ENCODE measurements at regions not wholly inside any gene's neighbourhood (a gene's known extent, or its start where the extent isn't known, plus 50 kb on each side); places are given as distances from the start of the nearest gene placed in this dataset.
"Not testable (repeated sequence)": the region's sequence is repeated elsewhere in the genome, so short reads cannot be mapped to it uniquely, and the experiment has no call there.

DNA sequence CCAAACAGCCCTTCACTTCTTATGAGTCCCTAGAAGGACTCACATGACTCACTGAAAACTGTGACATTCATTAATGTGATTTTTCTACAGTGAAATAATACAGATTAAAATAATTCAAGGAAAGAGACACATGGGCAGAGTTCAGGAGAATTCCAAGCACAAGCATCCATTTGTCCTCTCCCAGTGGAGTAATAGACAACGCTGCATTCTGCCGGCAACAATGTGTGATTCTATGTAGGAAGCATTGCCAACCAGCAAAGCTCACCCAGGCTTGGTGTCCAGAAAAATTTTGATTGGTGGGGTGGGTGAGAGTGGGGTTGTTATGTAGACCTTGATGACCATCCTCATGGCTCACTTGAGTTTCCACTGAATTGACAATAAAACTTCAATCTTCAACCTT, 123.9 kb downstream of the VPREB1 start (continued):
- no peak for TF ChIP-seq FOXA2 (IDR thresholded peaks at IDR 0.05)
- no peak for TF ChIP-seq RXRA (IDR thresholded peaks at IDR 0.05)
- TF ChIP-seq, protein P1, sequence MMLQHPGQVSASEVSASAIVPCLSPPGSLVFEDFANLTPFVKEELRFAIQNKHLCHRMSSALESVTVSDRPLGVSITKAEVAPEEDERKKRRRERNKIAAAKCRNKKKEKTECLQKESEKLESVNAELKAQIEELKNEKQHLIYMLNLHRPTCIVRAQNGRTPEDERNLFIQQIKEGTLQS (IDR thresholded peaks at IDR 0.05): no peak
- TF ChIP-seq HNF4A (conservative IDR thresholded peaks at IDR 0.05): no peak

DNA sequence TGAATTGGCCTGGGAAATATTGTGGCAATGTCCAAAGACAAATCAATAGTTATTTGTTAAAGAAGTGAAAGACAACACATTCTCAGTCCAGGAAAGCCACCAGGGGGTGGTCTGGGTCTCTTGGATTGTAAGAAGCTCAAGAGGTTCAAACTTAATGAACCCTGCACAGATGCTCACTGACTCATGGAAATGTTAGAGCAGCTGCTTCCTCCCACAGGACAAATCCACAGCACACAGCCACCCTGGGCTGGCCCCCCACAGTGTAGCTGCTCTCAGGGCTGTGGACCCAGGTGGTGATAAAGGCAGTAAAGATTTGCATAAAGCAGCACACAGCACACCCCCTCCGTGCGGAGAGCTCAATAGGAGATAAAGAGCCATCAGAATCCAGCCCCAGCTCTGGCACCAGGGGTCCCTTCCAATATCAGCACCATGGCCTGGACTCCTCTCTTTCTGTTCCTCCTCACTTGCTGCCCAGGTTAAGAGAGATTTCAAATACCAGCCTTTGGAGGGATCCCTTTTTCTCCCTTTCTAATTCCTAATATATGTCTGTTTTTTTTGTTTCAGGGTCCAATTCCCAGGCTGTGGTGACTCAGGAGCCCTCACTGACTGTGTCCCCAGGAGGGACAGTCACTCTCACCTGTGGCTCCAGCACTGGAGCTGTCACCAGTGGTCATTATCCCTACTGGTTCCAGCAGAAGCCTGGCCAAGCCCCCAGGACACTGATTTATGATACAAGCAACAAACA, 124.8 kb downstream of the VPREB1 start:
- not testable (repeated sequence) for H3K9me3 ChIP-seq (ENCODE audit: control insufficient read depth in 4 of 4, low read length in 3 of 4); H3K27ac ChIP-seq (ENCODE audit: low read depth in 1 of 2, low read length in 2 of 2); DNase-seq (ENCODE audit: low spot score); H3K36me3 ChIP-seq (ENCODE audit: control insufficient read depth in 4 of 4, insufficient read depth in 3 of 4, low read depth in 1 of 4, low read length in 3 of 4); H3K9ac ChIP-seq (ENCODE audit: low read depth in 1 of 2, low read length in 2 of 2); H3K4me3 ChIP-seq (ENCODE audit: low read depth in 1 of 3, low read length in 3 of 3); H3K4me1 ChIP-seq (ENCODE audit: control insufficient read depth in 4 of 4, insufficient read depth in 4 of 4, low read length in 3 of 4); H3K27me3 ChIP-seq (ENCODE audit: control insufficient read depth in 4 of 4, insufficient read depth in 4 of 4, low read length in 3 of 4)
- 54% methylated on average over 2 of the region's 2 CpGs for WGBS

DNA sequence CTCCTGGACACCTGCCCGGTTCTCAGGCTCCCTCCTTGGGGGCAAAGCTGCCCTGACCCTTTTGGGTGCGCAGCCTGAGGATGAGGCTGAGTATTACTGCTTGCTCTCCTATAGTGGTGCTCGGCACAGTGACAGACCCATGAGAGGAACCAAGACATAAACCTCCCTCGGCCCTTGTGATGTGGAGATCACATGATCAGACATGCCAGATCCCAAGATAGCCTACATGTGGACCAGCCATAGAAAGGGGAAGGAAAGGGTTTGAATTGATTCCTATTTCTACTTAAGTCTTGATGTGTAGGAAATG, 125.3 kb downstream of the VPREB1 start:
- Histone ChIP-seq H3K9ac (ENCODE audit: low read depth in 1 of 2, low read length in 2 of 2) (no peak overlapping the region), H3K4me3 (ENCODE audit: low read depth in 1 of 3, low read length in 3 of 3) (no peak overlapping the region), H3K36me3 (ENCODE audit: control insufficient read depth in 4 of 4, insufficient read depth in 3 of 4, low read depth in 1 of 4, low read length in 3 of 4) (no peaks in the 10 kb centered on the region), H3K27me3 (ENCODE audit: control insufficient read depth in 4 of 4, insufficient read depth in 4 of 4, low read length in 3 of 4) (peaks cover 0 to 2% (median 0%) of the 10 kb centered on the region in 4 donors), H3K4me1 (ENCODE audit: control insufficient read depth in 4 of 4, insufficient read depth in 4 of 4, low read length in 3 of 4) (no peaks in the 10 kb centered on the region), H3K27ac (ENCODE audit: low read depth in 1 of 2, low read length in 2 of 2) (no peak overlapping the region), H3K9me3 (ENCODE audit: control insufficient read depth in 4 of 4, low read length in 3 of 4) (no peaks in the 10 kb centered on the region)
- no peak for TF ChIP-seq RAD21 (IDR thresholded peaks at IDR 0.05)
- no peak for TF ChIP-seq HNF4A (conservative IDR thresholded peaks at IDR 0.05)
- no peak for TF ChIP-seq SP1 (IDR thresholded peaks at IDR 0.05)
- TF ChIP-seq, protein P2, sequence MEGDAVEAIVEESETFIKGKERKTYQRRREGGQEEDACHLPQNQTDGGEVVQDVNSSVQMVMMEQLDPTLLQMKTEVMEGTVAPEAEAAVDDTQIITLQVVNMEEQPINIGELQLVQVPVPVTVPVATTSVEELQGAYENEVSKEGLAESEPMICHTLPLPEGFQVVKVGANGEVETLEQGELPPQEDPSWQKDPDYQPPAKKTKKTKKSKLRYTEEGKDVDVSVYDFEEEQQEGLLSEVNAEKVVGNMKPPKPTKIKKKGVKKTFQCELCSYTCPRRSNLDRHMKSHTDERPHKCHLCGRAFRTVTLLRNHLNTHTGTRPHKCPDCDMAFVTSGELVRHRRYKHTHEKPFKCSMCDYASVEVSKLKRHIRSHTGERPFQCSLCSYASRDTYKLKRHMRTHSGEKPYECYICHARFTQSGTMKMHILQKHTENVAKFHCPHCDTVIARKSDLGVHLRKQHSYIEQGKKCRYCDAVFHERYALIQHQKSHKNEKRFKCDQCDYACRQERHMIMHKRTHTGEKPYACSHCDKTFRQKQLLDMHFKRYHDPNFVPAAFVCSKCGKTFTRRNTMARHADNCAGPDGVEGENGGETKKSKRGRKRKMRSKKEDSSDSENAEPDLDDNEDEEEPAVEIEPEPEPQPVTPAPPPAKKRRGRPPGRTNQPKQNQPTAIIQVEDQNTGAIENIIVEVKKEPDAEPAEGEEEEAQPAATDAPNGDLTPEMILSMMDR (IDR thresholded peaks at IDR 0.05; ENCODE audit: low read depth, low read length, missing input control): no peak
- TF ChIP-seq, protein P3, sequence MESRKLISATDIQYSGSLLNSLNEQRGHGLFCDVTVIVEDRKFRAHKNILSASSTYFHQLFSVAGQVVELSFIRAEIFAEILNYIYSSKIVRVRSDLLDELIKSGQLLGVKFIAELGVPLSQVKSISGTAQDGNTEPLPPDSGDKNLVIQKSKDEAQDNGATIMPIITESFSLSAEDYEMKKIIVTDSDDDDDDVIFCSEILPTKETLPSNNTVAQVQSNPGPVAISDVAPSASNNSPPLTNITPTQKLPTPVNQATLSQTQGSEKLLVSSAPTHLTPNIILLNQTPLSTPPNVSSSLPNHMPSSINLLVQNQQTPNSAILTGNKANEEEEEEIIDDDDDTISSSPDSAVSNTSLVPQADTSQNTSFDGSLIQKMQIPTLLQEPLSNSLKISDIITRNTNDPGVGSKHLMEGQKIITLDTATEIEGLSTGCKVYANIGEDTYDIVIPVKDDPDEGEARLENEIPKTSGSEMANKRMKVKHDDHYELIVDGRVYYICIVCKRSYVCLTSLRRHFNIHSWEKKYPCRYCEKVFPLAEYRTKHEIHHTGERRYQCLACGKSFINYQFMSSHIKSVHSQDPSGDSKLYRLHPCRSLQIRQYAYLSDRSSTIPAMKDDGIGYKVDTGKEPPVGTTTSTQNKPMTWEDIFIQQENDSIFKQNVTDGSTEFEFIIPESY (IDR thresholded peaks at IDR 0.05): no peak
- no peak for TF ChIP-seq TAF1 (conservative IDR thresholded peaks at IDR 0.05)
- no peak for TF ChIP-seq HNF4G (IDR thresholded peaks at IDR 0.05)
- no peak for TF ChIP-seq EGR1 (IDR thresholded peaks at IDR 0.05; ENCODE audit: low read depth in 2 of 2)
- TF ChIP-seq YY1 (IDR thresholded peaks at IDR 0.05): no peak
- 74% methylated on average over 4 of the region's 4 CpGs for WGBS
- DNase-seq (ENCODE audit: low spot score): no peak

DNA sequence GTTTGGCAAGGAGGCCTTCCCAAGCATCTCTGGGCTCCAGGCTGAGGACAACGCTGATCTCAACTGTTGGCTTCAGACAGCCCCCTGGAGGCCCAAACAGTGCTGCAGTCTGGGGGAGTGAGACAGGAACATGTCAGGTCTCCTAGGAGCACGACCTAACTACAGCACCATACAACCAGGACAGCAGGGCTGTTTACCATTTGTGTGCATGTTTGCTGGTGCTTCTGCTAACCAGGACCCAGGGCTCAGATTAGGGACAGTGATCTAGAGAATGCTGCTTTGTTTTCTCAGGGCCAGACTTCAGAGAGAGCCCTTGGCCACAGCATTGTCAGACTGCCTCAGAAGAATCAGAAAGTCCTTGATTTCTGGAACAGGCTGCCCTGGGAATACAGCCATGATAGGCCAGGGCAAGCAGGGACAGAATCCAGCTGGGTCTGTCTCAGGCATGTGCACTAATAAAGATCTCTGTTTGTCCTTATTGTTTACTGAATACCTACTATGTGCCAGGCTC, 126.5 kb downstream of the VPREB1 start:
- Histone ChIP-seq H3K36me3 (ENCODE audit: control insufficient read depth in 4 of 4, insufficient read depth in 3 of 4, low read depth in 1 of 4, low read length in 3 of 4) (no peaks in the 10 kb centered on the region), H3K27me3 (ENCODE audit: control insufficient read depth in 4 of 4, insufficient read depth in 4 of 4, low read length in 3 of 4) (peaks cover 0 to 5% (median 0%) of the 10 kb centered on the region in 4 donors), H3K9me3 (ENCODE audit: control insufficient read depth in 4 of 4, low read length in 3 of 4) (no peaks in the 10 kb centered on the region), H3K4me1 (ENCODE audit: control insufficient read depth in 4 of 4, insufficient read depth in 4 of 4, low read length in 3 of 4) (no peaks in the 10 kb centered on the region), H3K9ac (ENCODE audit: low read depth in 1 of 2, low read length in 2 of 2) (no peak overlapping the region), H3K4me3 (ENCODE audit: low read depth in 1 of 3, low read length in 3 of 3) (no peak overlapping the region), H3K27ac (ENCODE audit: low read depth in 1 of 2, low read length in 2 of 2) (no peak overlapping the region)
- DNase-seq (ENCODE audit: low spot score): no peak
- 42% methylated on average over 2 of the region's 2 CpGs for WGBS
- TF ChIP-seq NR2F2 (IDR thresholded peaks at IDR 0.05): no peak
- TF ChIP-seq, protein P3 (IDR thresholded peaks at IDR 0.05): no peak
- TF ChIP-seq RAD21 (IDR thresholded peaks at IDR 0.05): no peak
- no peak for TF ChIP-seq TAF1 (conservative IDR thresholded peaks at IDR 0.05)
- TF ChIP-seq GABPA (IDR thresholded peaks at IDR 0.05 in 1 of 2, conservative IDR thresholded peaks at IDR 0.05 in 1 of 2): no peak
- no peak for TF ChIP-seq YY1 (IDR thresholded peaks at IDR 0.05)
- TF ChIP-seq, protein P4, sequence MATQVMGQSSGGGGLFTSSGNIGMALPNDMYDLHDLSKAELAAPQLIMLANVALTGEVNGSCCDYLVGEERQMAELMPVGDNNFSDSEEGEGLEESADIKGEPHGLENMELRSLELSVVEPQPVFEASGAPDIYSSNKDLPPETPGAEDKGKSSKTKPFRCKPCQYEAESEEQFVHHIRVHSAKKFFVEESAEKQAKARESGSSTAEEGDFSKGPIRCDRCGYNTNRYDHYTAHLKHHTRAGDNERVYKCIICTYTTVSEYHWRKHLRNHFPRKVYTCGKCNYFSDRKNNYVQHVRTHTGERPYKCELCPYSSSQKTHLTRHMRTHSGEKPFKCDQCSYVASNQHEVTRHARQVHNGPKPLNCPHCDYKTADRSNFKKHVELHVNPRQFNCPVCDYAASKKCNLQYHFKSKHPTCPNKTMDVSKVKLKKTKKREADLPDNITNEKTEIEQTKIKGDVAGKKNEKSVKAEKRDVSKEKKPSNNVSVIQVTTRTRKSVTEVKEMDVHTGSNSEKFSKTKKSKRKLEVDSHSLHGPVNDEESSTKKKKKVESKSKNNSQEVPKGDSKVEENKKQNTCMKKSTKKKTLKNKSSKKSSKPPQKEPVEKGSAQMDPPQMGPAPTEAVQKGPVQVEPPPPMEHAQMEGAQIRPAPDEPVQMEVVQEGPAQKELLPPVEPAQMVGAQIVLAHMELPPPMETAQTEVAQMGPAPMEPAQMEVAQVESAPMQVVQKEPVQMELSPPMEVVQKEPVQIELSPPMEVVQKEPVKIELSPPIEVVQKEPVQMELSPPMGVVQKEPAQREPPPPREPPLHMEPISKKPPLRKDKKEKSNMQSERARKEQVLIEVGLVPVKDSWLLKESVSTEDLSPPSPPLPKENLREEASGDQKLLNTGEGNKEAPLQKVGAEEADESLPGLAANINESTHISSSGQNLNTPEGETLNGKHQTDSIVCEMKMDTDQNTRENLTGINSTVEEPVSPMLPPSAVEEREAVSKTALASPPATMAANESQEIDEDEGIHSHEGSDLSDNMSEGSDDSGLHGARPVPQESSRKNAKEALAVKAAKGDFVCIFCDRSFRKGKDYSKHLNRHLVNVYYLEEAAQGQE (IDR thresholded peaks at IDR 0.05): no peak
- TF ChIP-seq, protein P1 (IDR thresholded peaks at IDR 0.05): no peak
